ENCODE measurements at regions not wholly inside any gene's neighbourhood (a gene's known extent, or its start where the extent isn't known, plus 50 kb on each side); places are given as distances from the start of the nearest gene placed in this dataset.

- DNase-seq (ENCODE audit: low read depth, low spot score): no peak
These were observed 356.8 kb downstream of the SEC14L1 start for GRCh38 chr17:77497578-77497934.

GRCh38 chr17:77498091-77498741 is 357.4 kb downstream of the SEC14L1 start:
- DNase-seq (ENCODE audit: low read depth, low spot score): no peak

GRCh38 chr17:77498791-77499698 is 358.3 kb downstream of the SEC14L1 start:
- no peak for DNase-seq (ENCODE audit: low read depth, low spot score)

- no peak for DNase-seq (ENCODE audit: low read depth, low spot score)
These were observed 359.1 kb downstream of the SEC14L1 start for GRCh38 chr17:77499699-77500435.

- DNase-seq (ENCODE audit: low read depth, low spot score): no peak
These were observed 360.4 kb downstream of the SEC14L1 start for GRCh38 chr17:77501101-77501566.

- no peak for DNase-seq (ENCODE audit: low read depth, low spot score)
These were observed 361.2 kb downstream of the SEC14L1 start for GRCh38 chr17:77501751-77502625.

GRCh38 chr17:77502626-77503292 is 362.0 kb downstream of the SEC14L1 start:
- no peak for DNase-seq (ENCODE audit: low read depth, low spot score)

GRCh38 chr17:77503293-77503655 is 362.5 kb downstream of the SEC14L1 start:
- DNase-seq (ENCODE audit: low read depth, low spot score): no peak

GRCh38 chr17:77503916-77504651 is 363.3 kb downstream of the SEC14L1 start:
- no peak for DNase-seq (ENCODE audit: low read depth, low spot score)

GRCh38 chr17:77504652-77505155 is 363.9 kb downstream of the SEC14L1 start:
- DNase-seq (ENCODE audit: low read depth, low spot score): no peak

- DNase-seq (ENCODE audit: low read depth, low spot score): no peak
These were observed 364.4 kb downstream of the SEC14L1 start for GRCh38 chr17:77505181-77505639.

GRCh38 chr17:77506371-77506991 is 365.7 kb downstream of the SEC14L1 start:
- no peak for DNase-seq (ENCODE audit: low read depth, low spot score)

GRCh38 chr17:77507111-77507885 is 366.5 kb downstream of the SEC14L1 start:
- no peak for DNase-seq (ENCODE audit: low read depth, low spot score)

- no peak for DNase-seq (ENCODE audit: low read depth, low spot score)
These were observed 367.4 kb downstream of the SEC14L1 start for GRCh38 chr17:77508047-77508715.

GRCh38 chr17:77509089-77509488 is 368.3 kb downstream of the SEC14L1 start:
- DNase-seq (ENCODE audit: low read depth, low spot score): no peak

GRCh38 chr17:77509599-77509998 is 368.8 kb downstream of the SEC14L1 start:
- no peak for DNase-seq (ENCODE audit: low read depth, low spot score)

- no peak for DNase-seq (ENCODE audit: low read depth, low spot score)
These were observed 369.5 kb downstream of the SEC14L1 start for GRCh38 chr17:77510133-77510796.
